Neural cell (in vitro differentiated cells): ENCODE measurements at regions not wholly inside any gene's neighbourhood (a gene's known extent, or its start where the extent isn't known, plus 50 kb on each side); places are given as distances from the start of the nearest gene placed in this dataset.

Experiments used
- H2AFZ ChIP-seq: fragments of 200-600, 300-800 bp; sonication (generic), shearing (Covaris generic); 2 replicates; pipeline ENCODE4 v1.6.0; 2014; ENCODE audit warnings: low read depth, mild to moderate bottlenecking, antibody characterized with exemption, low read length, moderate library complexity
- H3F3A ChIP-seq: fragments of 200-600 bp; shearing (Covaris generic); 2 replicates; pipeline ENCODE4 v1.6.1; 2016; ENCODE audit warnings: mild to moderate bottlenecking, moderate library complexity, mixed read lengths, antibody characterized with exemption, low read length; ENCODE audit not compliant: insufficient read depth, poor library complexity, severe bottlenecking
- H3K27ac ChIP-seq: fragments of 200-600, 300-800 bp; sonication (generic), shearing (Covaris generic); 2 replicates; pipeline ENCODE4 v1.5.1; 2014; ENCODE audit warnings: mild to moderate bottlenecking, low read length, moderate library complexity
- H3K27me3 ChIP-seq: fragments of 300-800, 200-600 bp; sonication (generic), shearing (Covaris generic); 2 replicates; pipeline ENCODE4 v1.6.0; 2014; ENCODE audit warnings: mild to moderate bottlenecking, low read depth, low read length, moderate library complexity; ENCODE audit not compliant: insufficient read depth
- H3K36me3 ChIP-seq: fragments of 300-800, 200-600 bp; sonication (generic), shearing (Covaris generic); 2 replicates; pipeline ENCODE4 v1.5.1; 2014; ENCODE audit warnings: mild to moderate bottlenecking, antibody characterized with exemption, low read length, moderate library complexity; ENCODE audit not compliant: insufficient read depth
- H3K4me2 ChIP-seq: fragments of 300-800, 200-600 bp; sonication (generic), shearing (Covaris generic); 2 replicates; pipeline ENCODE4 v1.6.0; 2014; ENCODE audit warnings: mild to moderate bottlenecking, low read length
- H3K4me3 ChIP-seq: fragments of 300-800, 200-600 bp; sonication (generic), shearing (Covaris generic); 2 replicates; pipeline ENCODE4 v1.5.1; 2014; ENCODE audit warnings: mild to moderate bottlenecking, low read length, moderate library complexity
- H3K79me2 ChIP-seq: fragments of 200-600 bp; shearing (Covaris generic); replicated peaks from 2 replicates; pipeline ENCODE4 v1.6.0; 2014; ENCODE audit warnings: mild to moderate bottlenecking, low read length, moderate library complexity; ENCODE audit not compliant: insufficient read depth
- H3K9ac ChIP-seq: fragments of 300-800, 200-600 bp; sonication (generic), shearing (Covaris generic); 2 replicates; pipeline ENCODE4 v1.6.1; 2016; ENCODE audit warnings: mild to moderate bottlenecking, low read length, mixed read lengths
- H3K9me2 ChIP-seq: fragments of 200-600 bp; shearing (Covaris generic); 2 replicates; pipeline ENCODE4 v1.6.1; 2016; ENCODE audit warnings: mild to moderate bottlenecking, low read length, mixed read lengths; ENCODE audit not compliant: insufficient read depth
- H3K9me3 ChIP-seq: fragments of 200-600, 300-800 bp; sonication (generic), shearing (Covaris generic); 2 replicates; pipeline ENCODE4 v1.6.1; 2016; ENCODE audit warnings: mild to moderate bottlenecking, mixed run types, low read length, moderate library complexity, mixed read lengths
- H4K20me1 ChIP-seq: fragments of 200-600 bp; shearing (Covaris generic); 2 replicates; pipeline ENCODE4 v1.6.1; 2016; ENCODE audit warnings: mild to moderate bottlenecking, mixed run types; ENCODE audit not compliant: insufficient read depth
- CTCF ChIP-seq: fragments of 450-650 bp; IDR thresholded peaks from 2 replicates; pipeline ENCODE4 v1.5.1; 2014; ENCODE audit warnings: antibody characterized with exemption, mild to moderate bottlenecking, moderate library complexity; ENCODE audit not compliant: poor library complexity, severe bottlenecking
- EP300 ChIP-seq: fragments of 450-650 bp; conservative IDR thresholded peaks from 2 replicates; pipeline ENCODE4 v1.6.1; 2014; ENCODE audit warnings: antibody characterized with exemption, mild to moderate bottlenecking, moderate library complexity; ENCODE audit not compliant: poor library complexity, severe bottlenecking
- EZH2 ChIP-seq: fragments of 200-600, 300-800 bp; shearing (Covaris generic), sonication (generic); IDR thresholded peaks from 2 replicates; pipeline ENCODE4 v1.6.1; 2014; ENCODE audit warnings: antibody characterized with exemption, low read length, borderline replicate concordance, mild to moderate bottlenecking; ENCODE audit not compliant: insufficient read depth, poor library complexity, severe bottlenecking
- MXI1 ChIP-seq: fragments of 450-650 bp; conservative IDR thresholded peaks from 2 replicates; pipeline ENCODE4 v1.6.1; 2014; ENCODE audit warnings: antibody characterized with exemption, mild to moderate bottlenecking; ENCODE audit not compliant: poor library complexity, severe bottlenecking
- POLR2AphosphoS5 ChIP-seq: IDR thresholded peaks from 2 replicates; pipeline ENCODE4 v1.6.1; 2012
- RAD21 ChIP-seq: fragments of 450-650 bp; conservative IDR thresholded peaks from 2 replicates; pipeline ENCODE4 v1.6.1; 2014; ENCODE audit warnings: antibody characterized with exemption, mild to moderate bottlenecking, moderate library complexity
- SMC3 ChIP-seq: fragments of 450-650 bp; conservative IDR thresholded peaks from 2 replicates; pipeline ENCODE4 v1.6.1; 2014; ENCODE audit warnings: antibody characterized with exemption, mild to moderate bottlenecking, moderate library complexity; ENCODE audit not compliant: poor library complexity
- TAF1 ChIP-seq: IDR thresholded peaks from 2 replicates; pipeline ENCODE4 v1.6.1; 2012; ENCODE audit warnings: low read depth
- TF ChIP-seq, protein P1 (sequence below): IDR thresholded peaks from 2 replicates; pipeline ENCODE4 v1.6.1; 2012; ENCODE audit warnings: borderline replicate concordance

GRCh38 chr15:37377428-37377827, 277.1 kb upstream of the MEIS2 start:
- Histone ChIP-seq H3K4me3 (no peak overlapping the region), H3K79me2 (no peaks in the 10 kb centered on the region), H4K20me1 (no peaks in the 10 kb centered on the region), H3K9ac (no peak overlapping the region), H3K36me3 (no peaks in the 10 kb centered on the region), H3K9me2 (no peaks in the 10 kb centered on the region), H3K9me3 (no peaks in the 10 kb centered on the region), H3K27me3 (no peaks in the 10 kb centered on the region), H2AFZ (no peak overlapping the region), H3K4me2 (no peak overlapping the region), H3F3A (no peaks in the 10 kb centered on the region), H3K27ac (no peak overlapping the region)
- TF ChIP-seq EZH2: no peak
- TF ChIP-seq SMC3: no peak
- TF ChIP-seq CTCF: no peak
- peak; percentile 84 for TF ChIP-seq EP300
- peak; percentile 25 for TF ChIP-seq MXI1
- peak; percentile 98 for TF ChIP-seq POLR2AphosphoS5
- TF ChIP-seq, protein P1, sequence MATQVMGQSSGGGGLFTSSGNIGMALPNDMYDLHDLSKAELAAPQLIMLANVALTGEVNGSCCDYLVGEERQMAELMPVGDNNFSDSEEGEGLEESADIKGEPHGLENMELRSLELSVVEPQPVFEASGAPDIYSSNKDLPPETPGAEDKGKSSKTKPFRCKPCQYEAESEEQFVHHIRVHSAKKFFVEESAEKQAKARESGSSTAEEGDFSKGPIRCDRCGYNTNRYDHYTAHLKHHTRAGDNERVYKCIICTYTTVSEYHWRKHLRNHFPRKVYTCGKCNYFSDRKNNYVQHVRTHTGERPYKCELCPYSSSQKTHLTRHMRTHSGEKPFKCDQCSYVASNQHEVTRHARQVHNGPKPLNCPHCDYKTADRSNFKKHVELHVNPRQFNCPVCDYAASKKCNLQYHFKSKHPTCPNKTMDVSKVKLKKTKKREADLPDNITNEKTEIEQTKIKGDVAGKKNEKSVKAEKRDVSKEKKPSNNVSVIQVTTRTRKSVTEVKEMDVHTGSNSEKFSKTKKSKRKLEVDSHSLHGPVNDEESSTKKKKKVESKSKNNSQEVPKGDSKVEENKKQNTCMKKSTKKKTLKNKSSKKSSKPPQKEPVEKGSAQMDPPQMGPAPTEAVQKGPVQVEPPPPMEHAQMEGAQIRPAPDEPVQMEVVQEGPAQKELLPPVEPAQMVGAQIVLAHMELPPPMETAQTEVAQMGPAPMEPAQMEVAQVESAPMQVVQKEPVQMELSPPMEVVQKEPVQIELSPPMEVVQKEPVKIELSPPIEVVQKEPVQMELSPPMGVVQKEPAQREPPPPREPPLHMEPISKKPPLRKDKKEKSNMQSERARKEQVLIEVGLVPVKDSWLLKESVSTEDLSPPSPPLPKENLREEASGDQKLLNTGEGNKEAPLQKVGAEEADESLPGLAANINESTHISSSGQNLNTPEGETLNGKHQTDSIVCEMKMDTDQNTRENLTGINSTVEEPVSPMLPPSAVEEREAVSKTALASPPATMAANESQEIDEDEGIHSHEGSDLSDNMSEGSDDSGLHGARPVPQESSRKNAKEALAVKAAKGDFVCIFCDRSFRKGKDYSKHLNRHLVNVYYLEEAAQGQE: peak; percentile 51
- no peak for TF ChIP-seq RAD21

DNA sequence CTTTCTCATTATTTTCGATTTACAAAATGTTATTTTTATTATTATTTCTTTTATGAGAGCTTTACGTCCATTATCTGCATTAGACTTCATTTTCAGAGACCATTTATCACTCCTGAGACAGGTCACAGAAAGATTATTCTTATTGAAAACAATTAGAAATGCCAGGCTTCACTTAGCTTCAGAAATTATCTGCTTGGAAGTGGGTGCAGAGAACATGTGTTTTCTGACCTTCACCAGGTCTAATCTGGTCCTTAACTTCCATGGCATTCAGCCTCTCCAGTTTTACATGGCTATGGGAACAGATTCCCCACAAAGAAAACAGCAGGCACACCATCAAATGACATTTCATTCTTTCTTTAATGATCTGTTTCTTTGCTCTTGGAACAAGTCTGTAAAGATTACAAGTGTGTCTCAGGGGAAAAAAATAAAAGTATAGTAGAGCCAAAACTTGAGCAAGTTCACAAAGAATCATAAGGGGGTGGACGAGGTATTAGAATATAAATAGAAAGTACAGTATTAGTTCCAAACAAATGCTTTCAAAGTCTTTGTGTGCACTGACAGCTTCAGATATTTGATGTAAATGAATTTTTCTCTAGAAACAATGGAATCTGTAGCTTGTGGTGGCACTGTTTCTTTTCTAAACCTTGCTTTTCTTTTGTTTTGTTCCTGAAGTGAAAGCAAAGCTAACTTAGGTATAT, 294.2 kb upstream of the MEIS2 start:
- Histone ChIP-seq H3K36me3 (no peaks in the 10 kb centered on the region), H3K9ac (no peak overlapping the region), H3K9me2 (no peaks in the 10 kb centered on the region), H3K9me3 (no peaks in the 10 kb centered on the region), H3K4me2 (no peak overlapping the region), H3K27ac (peak overlapping the region; percentile 33), H3F3A (peaks cover 5% of the 10 kb centered on the region), H3K79me2 (no peaks in the 10 kb centered on the region), H3K27me3 (no peaks in the 10 kb centered on the region), H2AFZ (no peak overlapping the region), H4K20me1 (no peaks in the 10 kb centered on the region), H3K4me3 (no peak overlapping the region)
- TF ChIP-seq, protein P1: no peak
- TF ChIP-seq EZH2 (no peak), RAD21 (no peak), MXI1 (no peak), TAF1 (no peak), POLR2AphosphoS5 (no peak), CTCF (no peak), SMC3 (no peak), EP300 (no peak)
